ENCODE measurements at regions not wholly inside any gene's neighbourhood (a gene's known extent, or its start where the extent isn't known, plus 50 kb on each side); places are given as distances from the start of the nearest gene placed in this dataset.
"Not testable (repeated sequence)": the region's sequence is repeated elsewhere in the genome, so short reads cannot be mapped to it uniquely, and the experiment has no call there.

- H3K9me3 ChIP-seq, result peaks cover 0 to 36% (median 17%) of the 10 kb centered on the region in 4 donors
- not testable (repeated sequence) for DNase-seq (ENCODE audit: low spot score in 2 of 2); H3K27ac ChIP-seq; H3K4me3 ChIP-seq; H3K27me3 ChIP-seq; H3K36me3 ChIP-seq; H3K4me1 ChIP-seq
- WGBS, 2 donors, result 56 to 57% methylated on average over 3 of the region's 3 CpGs
Observed at GRCh38 chr11:94235772-94236171, 68.6 kb upstream of the IZUMO1R start.

DNA sequence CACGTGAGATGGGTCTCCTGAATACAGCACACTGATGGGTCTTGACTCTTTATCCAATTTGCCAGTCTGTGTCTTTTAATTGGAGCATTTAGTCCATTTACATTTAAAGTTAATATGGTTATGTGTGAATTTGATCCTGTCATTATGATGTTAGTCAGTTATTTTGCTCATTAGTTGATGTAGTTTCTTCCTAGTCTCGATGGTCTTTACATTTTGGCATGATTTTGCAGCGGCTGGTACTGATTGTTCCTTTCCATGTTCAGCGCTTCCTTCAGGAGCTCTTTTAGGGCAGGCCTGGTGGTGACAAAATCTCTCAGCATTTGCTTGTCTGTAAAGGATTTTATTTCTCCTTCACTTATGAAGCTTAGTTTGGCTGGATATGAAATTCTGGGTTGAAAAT is 68.0 kb upstream of the IZUMO1R start:
- not testable (repeated sequence) for H3K36me3 ChIP-seq; H3K4me1 ChIP-seq; DNase-seq (ENCODE audit: low spot score in 2 of 2); H3K4me3 ChIP-seq; H3K27ac ChIP-seq; H3K27me3 ChIP-seq
- H3K9me3 ChIP-seq, result peaks cover 0 to 36% (median 17%) of the 10 kb centered on the region in 4 donors
- 85 to 88% methylated on average over 4 of the region's 4 CpGs for WGBS, 2 donors

GRCh38 chr11:94237447-94238153 is 66.8 kb upstream of the IZUMO1R start:
- not testable (repeated sequence) for H3K4me3 ChIP-seq, H3K27me3 ChIP-seq, H3K4me1 ChIP-seq, H3K36me3 ChIP-seq, H3K27ac ChIP-seq
- DNase-seq (ENCODE audit: low spot score in 2 of 2), result peak; percentile 16 to 17
- 83% methylated on average over 18 of the region's 18 CpGs for WGBS, 2 donors
- H3K9me3 ChIP-seq, result peaks cover 0 to 36% (median 17%) of the 10 kb centered on the region in 4 donors

DNA sequence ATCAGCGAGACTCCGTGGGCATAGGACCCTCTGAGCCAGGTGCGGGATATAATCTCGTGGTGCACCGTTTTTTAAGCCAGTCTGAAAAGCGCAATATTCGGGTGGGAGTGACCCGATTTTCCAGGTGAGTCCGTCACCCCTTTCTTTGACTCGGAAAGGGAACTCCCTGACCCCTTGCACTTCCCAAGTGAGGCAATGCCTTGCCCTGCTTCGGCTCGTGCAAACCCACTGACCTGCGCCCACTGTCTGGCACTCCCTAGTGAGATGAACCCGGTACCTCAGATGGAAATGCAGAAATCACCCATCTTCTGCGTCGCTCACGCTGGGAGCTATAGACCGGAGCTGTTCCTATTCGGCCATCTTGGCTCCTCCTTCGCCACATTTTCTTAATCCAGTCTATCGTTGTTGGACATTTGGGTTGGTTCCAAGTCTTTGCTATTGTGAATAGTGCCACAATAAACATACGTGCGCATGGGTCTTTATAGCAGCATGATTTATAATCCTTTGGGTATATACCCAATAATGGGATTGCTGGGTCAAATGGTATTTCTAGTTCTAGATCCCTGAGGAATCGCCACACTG is 66.1 kb upstream of the IZUMO1R start:
- H3K4me3 ChIP-seq, H3K27me3 ChIP-seq, H3K27ac ChIP-seq, H3K36me3 ChIP-seq, H3K4me1 ChIP-seq: not testable (repeated sequence)
- H3K9me3 ChIP-seq, result peaks cover 0 to 36% (median 17%) of the 10 kb centered on the region in 4 donors
- DNase-seq (ENCODE audit: low spot score in 2 of 2), result peak; percentile 15 to 23
- 94% methylated on average over 24 of the region's 24 CpGs for whole genome bisulfite sequencing, 2 donors

DNA sequence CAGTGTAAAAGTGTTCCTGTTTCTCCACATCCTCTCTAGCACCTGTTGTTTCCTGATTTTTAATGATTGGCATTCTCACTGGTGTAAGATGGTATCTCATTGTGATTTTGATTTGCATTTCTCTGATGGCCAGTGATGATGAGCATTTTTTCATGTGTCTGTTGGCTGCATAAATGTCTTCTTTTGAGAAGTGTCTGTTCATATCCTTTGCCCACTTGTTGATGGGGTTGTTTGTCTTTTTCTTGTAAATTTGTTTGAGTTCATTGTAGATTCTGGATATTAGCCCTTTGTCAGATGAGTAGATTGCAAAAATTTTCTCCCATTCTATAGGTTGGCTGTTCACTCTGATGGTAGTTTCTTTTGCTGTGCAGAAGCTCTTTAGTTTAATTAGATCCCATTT is 65.6 kb upstream of the IZUMO1R start:
- not testable (repeated sequence) for H3K27me3 ChIP-seq; H3K4me3 ChIP-seq; H3K27ac ChIP-seq; H3K4me1 ChIP-seq; H3K36me3 ChIP-seq; DNase-seq (ENCODE audit: low spot score in 2 of 2)
- peaks cover 0 to 36% (median 17%) of the 10 kb centered on the region in 4 donors for H3K9me3 ChIP-seq

- no peak overlapping the region for H3K27ac ChIP-seq
- peaks cover 0 to 18% (median 9%) of the 10 kb centered on the region in 4 donors for H3K9me3 ChIP-seq
- H3K4me1 ChIP-seq, result no peaks in the 10 kb centered on the region
- no peaks in the 10 kb centered on the region for H3K27me3 ChIP-seq
- no peaks in the 10 kb centered on the region for H3K36me3 ChIP-seq
- TF ChIP-seq POLR2A (IDR thresholded peaks at IDR 0.05) (no peak), EP300 (IDR thresholded peaks at IDR 0.05) (no peak)
- TF ChIP-seq, protein P1, sequence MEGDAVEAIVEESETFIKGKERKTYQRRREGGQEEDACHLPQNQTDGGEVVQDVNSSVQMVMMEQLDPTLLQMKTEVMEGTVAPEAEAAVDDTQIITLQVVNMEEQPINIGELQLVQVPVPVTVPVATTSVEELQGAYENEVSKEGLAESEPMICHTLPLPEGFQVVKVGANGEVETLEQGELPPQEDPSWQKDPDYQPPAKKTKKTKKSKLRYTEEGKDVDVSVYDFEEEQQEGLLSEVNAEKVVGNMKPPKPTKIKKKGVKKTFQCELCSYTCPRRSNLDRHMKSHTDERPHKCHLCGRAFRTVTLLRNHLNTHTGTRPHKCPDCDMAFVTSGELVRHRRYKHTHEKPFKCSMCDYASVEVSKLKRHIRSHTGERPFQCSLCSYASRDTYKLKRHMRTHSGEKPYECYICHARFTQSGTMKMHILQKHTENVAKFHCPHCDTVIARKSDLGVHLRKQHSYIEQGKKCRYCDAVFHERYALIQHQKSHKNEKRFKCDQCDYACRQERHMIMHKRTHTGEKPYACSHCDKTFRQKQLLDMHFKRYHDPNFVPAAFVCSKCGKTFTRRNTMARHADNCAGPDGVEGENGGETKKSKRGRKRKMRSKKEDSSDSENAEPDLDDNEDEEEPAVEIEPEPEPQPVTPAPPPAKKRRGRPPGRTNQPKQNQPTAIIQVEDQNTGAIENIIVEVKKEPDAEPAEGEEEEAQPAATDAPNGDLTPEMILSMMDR (IDR thresholded peaks at IDR 0.05), result no peak
- WGBS, 2 donors, result 46 to 51% methylated on average over 2 of the region's 2 CpGs
- DNase-seq (ENCODE audit: low spot score in 2 of 2), result no peak
- H3K4me3 ChIP-seq, result no peak overlapping the region
Observed at GRCh38 chr11:94241896-94242295, 62.5 kb upstream of the IZUMO1R start.

DNA sequence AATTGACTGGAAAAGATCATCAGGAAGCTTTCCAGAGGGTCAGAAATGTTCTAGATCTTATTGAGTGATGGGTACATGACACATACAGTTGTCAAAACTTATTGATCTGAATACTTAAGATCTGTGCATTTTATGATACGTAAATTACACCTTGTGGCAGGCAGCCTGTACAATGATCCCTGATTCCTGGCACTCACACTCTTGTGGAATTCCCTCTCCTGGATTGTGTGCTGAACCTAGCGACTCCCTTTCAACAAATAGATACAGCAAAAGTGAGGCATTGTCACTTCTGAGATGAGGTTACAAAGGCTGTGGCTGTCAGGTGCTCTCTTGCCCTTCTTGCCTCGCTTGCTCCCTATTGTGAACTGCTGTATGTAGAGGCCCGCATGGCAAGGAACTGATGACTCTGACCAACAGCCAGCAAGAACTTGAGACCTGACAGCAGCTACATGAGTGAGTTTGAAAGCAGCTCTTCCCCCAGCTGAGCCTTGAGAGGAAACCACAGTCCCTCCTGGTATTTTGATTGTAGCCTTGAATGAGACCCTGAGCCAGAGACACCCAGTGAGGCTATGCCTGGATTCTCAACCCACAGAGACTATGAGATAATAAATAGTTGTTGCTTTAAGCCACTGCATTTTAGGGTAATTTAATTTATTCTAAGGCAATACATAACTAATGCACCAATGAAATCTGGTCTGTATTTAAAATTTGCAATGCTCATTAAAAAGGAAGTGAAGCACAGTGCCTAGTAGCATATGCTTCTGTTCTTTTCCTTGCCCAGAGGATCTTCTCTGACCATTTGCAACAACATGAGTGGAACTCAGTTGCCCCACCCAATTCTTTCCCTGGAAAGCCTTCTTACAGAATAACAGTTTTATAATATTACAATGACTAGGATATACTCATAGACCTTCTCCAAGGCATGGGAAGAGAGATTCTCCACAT is 60.5 kb upstream of the IZUMO1R start:
- Histone ChIP-seq H3K27ac (no peak overlapping the region), H3K9me3 (peaks cover 0 to 14% (median under 1%) of the 10 kb centered on the region in 4 donors), H3K36me3 (no peaks in the 10 kb centered on the region), H3K4me1 (no peaks in the 10 kb centered on the region), H3K27me3 (no peaks in the 10 kb centered on the region), H3K4me3 (no peak overlapping the region)
- WGBS, 2 donors, result 71 to 79% methylated on average over 4 of the region's 4 CpGs
- DNase-seq (ENCODE audit: low spot score in 2 of 2), result no peak
- TF ChIP-seq, protein P1 (IDR thresholded peaks at IDR 0.05), result no peak
- TF ChIP-seq POLR2A (IDR thresholded peaks at IDR 0.05), result no peak
- TF ChIP-seq EP300 (IDR thresholded peaks at IDR 0.05), result no peak

Data from tibial nerve (tissue), 4 donors.